ENCODE measurements at regions not wholly inside any gene's neighbourhood (a gene's known extent, or its start where the extent isn't known, plus 50 kb on each side); places are given as distances from the start of the nearest gene placed in this dataset.

GRCh38 chr5:102664616-102665335 lies 90.3 kb upstream of the PAM start:
- TF ChIP-seq CTCF (IDR thresholded peaks at IDR 0.05; ENCODE audit: insufficient read depth, low read depth, low read length), result no peak
- no peak for TF ChIP-seq EZH2 (IDR thresholded peaks at IDR 0.05; ENCODE audit: insufficient read depth, low read length)
